ENCODE measurements at regions not wholly inside any gene's neighbourhood (a gene's known extent, or its start where the extent isn't known, plus 50 kb on each side); places are given as distances from the start of the nearest gene placed in this dataset.

GRCh38 chr5:118228489-118228888 lies 759.9 kb downstream of the DTWD2 start:
- DNase-seq, result no peak
- H3K4me1 Mint-ChIP-seq, result no peaks in the 10 kb centered on the region
- H3K27me3 Mint-ChIP-seq, result no peaks in the 10 kb centered on the region
- no peak overlapping the region for H3K4me3 Mint-ChIP-seq
- H3K9me3 Mint-ChIP-seq, result peaks cover 6% of the 10 kb centered on the region
- H3K27ac Mint-ChIP-seq, result no peak overlapping the region
- CTCF ChIA-PET, result no interaction called here
- no peaks in the 10 kb centered on the region for H3K36me3 Mint-ChIP-seq

- Mint-ChIP-seq H3K27ac (no peak overlapping the region), H3K4me3 (no peak overlapping the region), H3K9me3 (peaks cover 2% of the 10 kb centered on the region), H3K4me1 (no peaks in the 10 kb centered on the region), H3K27me3 (no peaks in the 10 kb centered on the region), H3K36me3 (no peaks in the 10 kb centered on the region)
- DNase-seq, result no peak
- CTCF ChIA-PET, result no interaction called here
Observed at GRCh38 chr5:118224546-118224945, 763.8 kb downstream of the DTWD2 start.

- no peaks in the 10 kb centered on the region for H3K4me1 Mint-ChIP-seq
- no peak overlapping the region for H3K4me3 Mint-ChIP-seq
- H3K27ac Mint-ChIP-seq, result no peak overlapping the region
- H3K27me3 Mint-ChIP-seq, result no peaks in the 10 kb centered on the region
- CTCF ChIA-PET, result no interaction called here
- H3K36me3 Mint-ChIP-seq, result no peaks in the 10 kb centered on the region
- no peak for DNase-seq
- H3K9me3 Mint-ChIP-seq, result no peaks in the 10 kb centered on the region
Observed at GRCh38 chr5:118220556-118221195, 767.7 kb downstream of the DTWD2 start.

GRCh38 chr5:118211606-118212005 lies 776.7 kb downstream of the DTWD2 start:
- no peaks in the 10 kb centered on the region for H3K4me1 Mint-ChIP-seq
- CTCF ChIA-PET, result no interaction called here
- H3K4me3 Mint-ChIP-seq, result no peak overlapping the region
- no peaks in the 10 kb centered on the region for H3K36me3 Mint-ChIP-seq
- no peak overlapping the region for H3K27ac Mint-ChIP-seq
- peaks cover 25% of the 10 kb centered on the region for H3K9me3 Mint-ChIP-seq
- no peaks in the 10 kb centered on the region for H3K27me3 Mint-ChIP-seq
- no peak for DNase-seq

GRCh38 chr5:118208031-118208453 lies 780.3 kb downstream of the DTWD2 start:
- no peaks in the 10 kb centered on the region for H3K27me3 Mint-ChIP-seq
- peaks cover 26% of the 10 kb centered on the region for H3K9me3 Mint-ChIP-seq
- H3K4me3 Mint-ChIP-seq, result no peak overlapping the region
- CTCF ChIA-PET, result no interaction called here
- H3K36me3 Mint-ChIP-seq, result no peaks in the 10 kb centered on the region
- H3K27ac Mint-ChIP-seq, result no peak overlapping the region
- H3K4me1 Mint-ChIP-seq, result no peaks in the 10 kb centered on the region
- no peak for DNase-seq

GRCh38 chr5:118199801-118200200 lies 788.5 kb downstream of the DTWD2 start:
- no peaks in the 10 kb centered on the region for H3K27me3 Mint-ChIP-seq
- CTCF ChIA-PET, result no interaction called here

DNA sequence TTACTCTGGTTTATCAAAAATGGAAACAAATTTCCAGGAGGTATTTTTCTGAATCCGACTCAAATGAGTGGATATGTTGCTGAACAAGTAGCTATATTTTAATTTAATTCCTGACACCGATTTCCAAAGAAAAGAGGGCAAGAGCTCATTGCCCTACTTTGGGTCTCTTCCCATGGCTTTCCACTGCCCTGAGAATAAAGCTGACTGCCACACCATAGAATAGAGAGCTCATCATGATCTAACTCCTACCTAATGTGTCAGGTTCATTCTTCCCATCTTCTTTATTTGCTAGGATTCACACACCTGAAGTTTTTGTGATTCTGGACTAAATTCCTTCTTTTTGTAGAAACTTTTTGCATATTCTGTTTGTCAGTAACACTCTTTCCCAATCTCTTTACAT lies 792.1 kb downstream of the DTWD2 start:
- no peak overlapping the region for H3K4me3 Mint-ChIP-seq
- no peaks in the 10 kb centered on the region for H3K27me3 Mint-ChIP-seq
- peaks cover 4% of the 10 kb centered on the region for H3K9me3 Mint-ChIP-seq
- DNase-seq, result no peak
- CTCF ChIA-PET, result no interaction called here
- H3K27ac Mint-ChIP-seq, result no peak overlapping the region
- H3K4me1 Mint-ChIP-seq, result no peaks in the 10 kb centered on the region
- no peaks in the 10 kb centered on the region for H3K36me3 Mint-ChIP-seq

More at GRCh38 chr5:118199801-118200200, 788.5 kb downstream of the DTWD2 start:
- Mint-ChIP-seq H3K27ac (no peak overlapping the region), H3K4me1 (no peaks in the 10 kb centered on the region), H3K36me3 (no peaks in the 10 kb centered on the region), H3K9me3 (peaks cover 4% of the 10 kb centered on the region), H3K4me3 (no peak overlapping the region)
- no peak for DNase-seq

DNA sequence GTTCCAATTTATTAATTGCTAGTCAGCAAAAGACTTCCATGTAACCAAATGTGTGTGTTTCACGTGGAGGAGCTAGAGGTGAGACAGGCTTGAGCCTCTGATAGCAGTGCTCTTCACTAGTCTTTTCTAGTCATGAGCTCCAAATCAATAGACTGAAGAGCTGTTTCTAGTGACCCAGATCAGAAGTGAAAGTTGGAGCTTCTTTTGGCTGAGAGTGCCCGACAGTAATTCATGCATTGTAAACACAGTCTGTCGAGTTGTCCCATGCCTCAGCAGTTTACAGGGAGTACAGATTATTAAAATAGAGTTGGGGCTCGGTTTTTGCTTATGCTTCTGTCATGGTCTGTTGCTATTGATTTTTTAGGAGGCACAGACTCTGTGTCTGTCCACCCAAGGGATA lies 793.1 kb downstream of the DTWD2 start:
- CTCF ChIA-PET, result no interaction called here
- H3K9me3 Mint-ChIP-seq, result peaks cover 4% of the 10 kb centered on the region
- H3K27me3 Mint-ChIP-seq, result no peaks in the 10 kb centered on the region
- H3K27ac Mint-ChIP-seq, result no peak overlapping the region
- H3K4me1 Mint-ChIP-seq, result no peaks in the 10 kb centered on the region
- DNase-seq, result no peak
- H3K36me3 Mint-ChIP-seq, result no peaks in the 10 kb centered on the region
- H3K4me3 Mint-ChIP-seq, result no peak overlapping the region

GRCh38 chr5:118193194-118193905 lies 795.0 kb downstream of the DTWD2 start:
- Mint-ChIP-seq H3K36me3 (no peaks in the 10 kb centered on the region), H3K4me1 (no peaks in the 10 kb centered on the region), H3K9me3 (peaks cover 4% of the 10 kb centered on the region), H3K27ac (no peak overlapping the region), H3K4me3 (no peak overlapping the region), H3K27me3 (no peaks in the 10 kb centered on the region)
- CTCF ChIA-PET, result no interaction called here
- DNase-seq, result no peak

- H3K4me1 Mint-ChIP-seq, result no peaks in the 10 kb centered on the region
- no peak for DNase-seq
- CTCF ChIA-PET, result no interaction called here
- H3K9me3 Mint-ChIP-seq, result no peaks in the 10 kb centered on the region
- no peak overlapping the region for H3K27ac Mint-ChIP-seq
- H3K36me3 Mint-ChIP-seq, result no peaks in the 10 kb centered on the region
- no peak overlapping the region for H3K4me3 Mint-ChIP-seq
- no peaks in the 10 kb centered on the region for H3K27me3 Mint-ChIP-seq
Observed at GRCh38 chr5:118185018-118185417, 803.3 kb downstream of the DTWD2 start.

GRCh38 chr5:118176146-118176545 lies 812.2 kb downstream of the DTWD2 start:
- H3K27ac Mint-ChIP-seq, result no peak overlapping the region
- H3K36me3 Mint-ChIP-seq, result no peaks in the 10 kb centered on the region
- H3K27me3 Mint-ChIP-seq, result no peaks in the 10 kb centered on the region
- H3K4me3 Mint-ChIP-seq, result no peak overlapping the region
- no peaks in the 10 kb centered on the region for H3K4me1 Mint-ChIP-seq
- CTCF ChIA-PET, result no interaction called here
- peaks cover 7% of the 10 kb centered on the region for H3K9me3 Mint-ChIP-seq
- no peak for DNase-seq

DNA sequence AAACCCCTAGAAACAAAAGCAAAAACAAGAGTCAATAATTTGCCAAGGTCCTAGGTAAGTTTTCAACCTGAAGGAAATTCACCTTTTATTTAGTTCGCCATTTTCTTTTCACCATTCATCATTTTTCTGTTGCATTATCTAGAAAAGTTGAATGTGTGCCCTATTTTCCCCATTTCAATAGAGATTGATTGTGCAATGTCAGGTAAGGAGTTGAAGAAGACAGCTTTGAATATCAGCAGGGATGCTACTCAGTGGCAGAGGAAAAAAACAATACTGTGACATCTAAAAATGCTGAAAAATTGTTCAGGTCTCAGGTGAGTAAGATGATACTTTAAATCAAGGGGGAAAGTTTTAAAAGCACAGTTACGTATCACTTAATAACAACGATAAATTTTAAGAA lies 813.7 kb downstream of the DTWD2 start:
- Mint-ChIP-seq H3K27ac (no peak overlapping the region), H3K4me3 (no peak overlapping the region), H3K4me1 (no peaks in the 10 kb centered on the region), H3K9me3 (peaks cover 7% of the 10 kb centered on the region), H3K36me3 (no peaks in the 10 kb centered on the region), H3K27me3 (no peaks in the 10 kb centered on the region)
- CTCF ChIA-PET, result no interaction called here
- no peak for DNase-seq

DNA sequence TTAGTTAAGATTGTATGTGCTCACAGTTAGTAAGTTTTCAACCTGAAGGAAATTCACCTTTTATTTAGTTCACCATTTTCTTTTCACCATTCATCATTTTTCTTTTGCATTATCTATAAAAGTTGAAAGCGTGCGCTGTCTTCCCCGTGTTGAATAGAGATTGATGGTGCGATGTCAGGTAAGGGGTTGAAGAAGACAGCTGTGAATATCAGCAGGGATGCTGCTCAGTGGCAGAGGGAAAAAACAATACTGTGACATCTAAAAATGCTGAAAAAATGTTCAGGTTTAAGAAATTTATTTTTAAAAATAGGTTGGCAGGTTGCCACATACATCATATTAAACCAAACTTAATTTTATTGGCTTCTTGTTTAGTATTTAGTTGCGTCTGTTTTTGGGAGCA lies 815.0 kb downstream of the DTWD2 start:
- H3K9me3 Mint-ChIP-seq, result peaks cover 7% of the 10 kb centered on the region
- H3K27me3 Mint-ChIP-seq, result no peaks in the 10 kb centered on the region
- CTCF ChIA-PET, result no interaction called here

GRCh38 chr5:118165619-118166018 lies 822.7 kb downstream of the DTWD2 start:
- H3K9me3 Mint-ChIP-seq, result peaks cover 4% of the 10 kb centered on the region
- DNase-seq, result no peak
- no peak overlapping the region for H3K4me3 Mint-ChIP-seq
- CTCF ChIA-PET, result no interaction called here
- no peak overlapping the region for H3K27ac Mint-ChIP-seq
- no peaks in the 10 kb centered on the region for H3K36me3 Mint-ChIP-seq
- no peaks in the 10 kb centered on the region for H3K4me1 Mint-ChIP-seq
- H3K27me3 Mint-ChIP-seq, result no peaks in the 10 kb centered on the region

More for the DNA sequence above, 815.0 kb downstream of the DTWD2 start:
- DNase-seq, result no peak
- Mint-ChIP-seq H3K36me3 (no peaks in the 10 kb centered on the region), H3K4me3 (no peak overlapping the region), H3K27ac (no peak overlapping the region), H3K4me1 (no peaks in the 10 kb centered on the region)

GRCh38 chr5:118156181-118156580 lies 832.2 kb downstream of the DTWD2 start:
- DNase-seq, result no peak
- no peak overlapping the region for H3K27ac Mint-ChIP-seq
- no peaks in the 10 kb centered on the region for H3K27me3 Mint-ChIP-seq
- H3K36me3 Mint-ChIP-seq, result no peaks in the 10 kb centered on the region
- peaks cover 3% of the 10 kb centered on the region for H3K9me3 Mint-ChIP-seq
- no peak overlapping the region for H3K4me3 Mint-ChIP-seq
- no peaks in the 10 kb centered on the region for H3K4me1 Mint-ChIP-seq
- CTCF ChIA-PET, result no interaction called here

Measured in activated naive CD4-positive, alpha-beta T cell treated with anti-CD3 and anti-CD28 coated beads, Interleukin-2, amount 10 ng/mL, durations not matched to agents 7 days and 5 days (primary cell).